Caco-2 (cell line): ENCODE measurements at regions not wholly inside any gene's neighbourhood (a gene's known extent, or its start where the extent isn't known, plus 50 kb on each side); places are given as distances from the start of the nearest gene placed in this dataset.

Experiments
- BruUV-seq: library from RNA; stranded (reverse); fragments of 400-500 nt; replicated peaks from 2 replicates; lab custom pipeline; 2021; lab: Mats Ljungman, UMichigan
- CTCF ChIA-PET: fragments of 300-600 bp; sonication (Branson Sonifier 250); formaldehyde crosslinking; loops from one replicate; lab custom pipeline; 2022; ENCODE audit warnings: antibody characterized with exemption; lab: Charles Lee
- POLR2A ChIA-PET: fragments of 300-600 bp; sonication (Branson Sonifier 250); formaldehyde crosslinking; loops from one replicate; lab custom pipeline; 2022; ENCODE audit warnings: antibody characterized with exemption; lab: Charles Lee
- DNase-seq, 2 experiments: peaks; one replicate each; pipeline versions ENCODE4 v3.0.0 to v3.0.0-alpha.2; 2020 to 2022
- H3K27me3 ChIP-seq: replicated peaks from 2 replicates; pipeline ENCODE4 v1.6.0; 2011; ENCODE audit warnings: low read length; ENCODE audit not compliant: control insufficient read depth, insufficient read depth
- H3K36me3 ChIP-seq: 2 replicates; pipeline ENCODE4 v1.5.1; 2011; ENCODE audit warnings: low read length; ENCODE audit not compliant: control insufficient read depth, insufficient read depth
- H3K4me1 ChIP-seq: fragments of 250-450 bp; sonication (Bioruptor Pico); 2 replicates; pipeline ENCODE4 v1.5.1; 2020; ENCODE audit warnings: mild to moderate bottlenecking
- H3K4me3 ChIP-seq: 2 replicates; pipeline ENCODE4 v1.5.1; 2011; ENCODE audit warnings: low read depth, mild to moderate bottlenecking, control low read depth, low read length
- H3K9me3 ChIP-seq: fragments of 250-450 bp; sonication (Bioruptor Pico); 2 replicates; pipeline ENCODE4 v1.5.1; 2020; ENCODE audit warnings: mild to moderate bottlenecking, moderate library complexity
- H3K27ac Mint-ChIP-seq: one replicate; pipeline ENCODE4 v1.8.0; 2022; ENCODE audit warnings: mixed read lengths; ENCODE audit not compliant: unreplicated experiment
- H3K27me3 Mint-ChIP-seq: one replicate; pipeline ENCODE4 v1.8.0; 2022; ENCODE audit warnings: mixed read lengths; ENCODE audit not compliant: insufficient read depth, unreplicated experiment
- H3K36me3 Mint-ChIP-seq: one replicate; pipeline ENCODE4 v1.8.0; 2022; ENCODE audit warnings: mild to moderate bottlenecking, mixed read lengths; ENCODE audit not compliant: insufficient read depth, unreplicated experiment
- H3K4me1 Mint-ChIP-seq: one replicate; pipeline ENCODE4 v1.8.0; 2022; ENCODE audit warnings: low read depth, mixed read lengths; ENCODE audit not compliant: unreplicated experiment
- H3K4me3 Mint-ChIP-seq: one replicate; pipeline ENCODE4 v1.8.0; 2022; ENCODE audit warnings: mild to moderate bottlenecking, moderate library complexity, mixed read lengths; ENCODE audit not compliant: unreplicated experiment
- H3K9me3 Mint-ChIP-seq: one replicate; pipeline ENCODE4 v1.8.0; 2022; ENCODE audit warnings: mixed read lengths; ENCODE audit not compliant: unreplicated experiment
- intact Hi-C: fragments of 100-400 bp; cut with micrococcal nuclease; formaldehyde crosslinking; loops from one replicate; pipeline ENCODE4 v1.10.0; 2022; ENCODE audit not compliant: unreplicated experiment
- TF ChIP-seq, protein P1 (sequence below), 2 experiments: fragments of 200-600 bp in 1 of 2; IDR thresholded peaks; 1 replicate in 1 of 2; 2 replicates in 1 of 2; pipeline versions ENCODE4 v1.5.1 to v1.8.0; 2011 to 2022; ENCODE audit warnings: antibody characterized with exemption in 1 of 2, control low read depth in 1 of 2, inconsistent platforms in 1 of 2, low read depth in 1 of 2, low read length in 1 of 2, mild to moderate bottlenecking in 1 of 2, moderate library complexity in 1 of 2; ENCODE audit not compliant: insufficient read depth in 1 of 2, severe bottlenecking in 1 of 2, unreplicated experiment in 1 of 2

DNA sequence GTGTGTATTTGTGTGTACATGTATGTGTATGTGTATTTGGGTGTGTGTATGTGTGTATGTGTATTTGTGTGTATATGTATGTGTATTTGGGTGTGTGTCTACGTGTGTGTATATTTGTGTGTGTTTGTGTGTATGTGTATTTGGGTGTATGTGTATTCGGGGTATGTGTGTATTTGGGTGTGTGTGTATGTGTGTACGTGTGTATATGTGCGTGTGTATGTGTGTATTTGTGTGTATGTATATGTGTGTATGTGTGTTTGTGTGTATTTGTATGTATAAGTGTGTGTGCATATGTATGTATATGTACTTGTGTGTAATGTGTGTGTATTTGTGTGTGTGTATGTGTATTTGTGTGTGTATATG lies 62.0 kb downstream of the HAPSTR1 start:
- H3K27me3 ChIP-seq = no peaks in the 10 kb centered on the region
- ChIA-PET POLR2A (no interaction called here), CTCF (no interaction called here)
- no peaks in the 10 kb centered on the region for H3K9me3 ChIP-seq
- no peaks in the 10 kb centered on the region for H3K4me1 Mint-ChIP-seq
- no peak overlapping the region for H3K27ac Mint-ChIP-seq
- intact Hi-C loops = no loop called here
- H3K4me3 Mint-ChIP-seq = no peak overlapping the region
- no peaks in the 10 kb centered on the region for H3K27me3 Mint-ChIP-seq
- peaks cover 5% of the 10 kb centered on the region for H3K36me3 Mint-ChIP-seq
- no peaks in the 10 kb centered on the region for H3K4me1 ChIP-seq
- no peak overlapping the region for H3K4me3 ChIP-seq
- H3K9me3 Mint-ChIP-seq = peaks cover 6% of the 10 kb centered on the region
- TF ChIP-seq, protein P1, sequence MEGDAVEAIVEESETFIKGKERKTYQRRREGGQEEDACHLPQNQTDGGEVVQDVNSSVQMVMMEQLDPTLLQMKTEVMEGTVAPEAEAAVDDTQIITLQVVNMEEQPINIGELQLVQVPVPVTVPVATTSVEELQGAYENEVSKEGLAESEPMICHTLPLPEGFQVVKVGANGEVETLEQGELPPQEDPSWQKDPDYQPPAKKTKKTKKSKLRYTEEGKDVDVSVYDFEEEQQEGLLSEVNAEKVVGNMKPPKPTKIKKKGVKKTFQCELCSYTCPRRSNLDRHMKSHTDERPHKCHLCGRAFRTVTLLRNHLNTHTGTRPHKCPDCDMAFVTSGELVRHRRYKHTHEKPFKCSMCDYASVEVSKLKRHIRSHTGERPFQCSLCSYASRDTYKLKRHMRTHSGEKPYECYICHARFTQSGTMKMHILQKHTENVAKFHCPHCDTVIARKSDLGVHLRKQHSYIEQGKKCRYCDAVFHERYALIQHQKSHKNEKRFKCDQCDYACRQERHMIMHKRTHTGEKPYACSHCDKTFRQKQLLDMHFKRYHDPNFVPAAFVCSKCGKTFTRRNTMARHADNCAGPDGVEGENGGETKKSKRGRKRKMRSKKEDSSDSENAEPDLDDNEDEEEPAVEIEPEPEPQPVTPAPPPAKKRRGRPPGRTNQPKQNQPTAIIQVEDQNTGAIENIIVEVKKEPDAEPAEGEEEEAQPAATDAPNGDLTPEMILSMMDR (IDR thresholded peaks at IDR 0.05; ENCODE audit: insufficient read depth in 1 of 2, low read depth in 1 of 2, low read length in 1 of 2, severe bottlenecking in 1 of 2, unreplicated experiment in 1 of 2) = no peak
- H3K36me3 ChIP-seq = no peaks in the 10 kb centered on the region
- BruUV-seq = no TSS peak
- DNase-seq = no peak

GRCh38 chr16:9154567-9155410 lies 63.3 kb downstream of the HAPSTR1 start:
- H3K9me3 ChIP-seq = no peaks in the 10 kb centered on the region
- BruUV-seq = no TSS peak
- H3K27me3 ChIP-seq = no peaks in the 10 kb centered on the region
- H3K36me3 ChIP-seq = no peaks in the 10 kb centered on the region
- H3K4me3 ChIP-seq = no peak overlapping the region
- intact Hi-C loops = no loop called here
- Mint-ChIP-seq H3K27ac (no peak overlapping the region), H3K9me3 (peaks cover 6% of the 10 kb centered on the region), H3K36me3 (peaks cover 5% of the 10 kb centered on the region), H3K27me3 (no peaks in the 10 kb centered on the region), H3K4me3 (no peak overlapping the region), H3K4me1 (no peaks in the 10 kb centered on the region)
- ChIA-PET POLR2A (no interaction called here), CTCF (no interaction called here)
- TF ChIP-seq, protein P1 (IDR thresholded peaks at IDR 0.05; ENCODE audit: insufficient read depth in 1 of 2, low read depth in 1 of 2, low read length in 1 of 2, severe bottlenecking in 1 of 2, unreplicated experiment in 1 of 2) = no peak
- no peak for DNase-seq
- no peaks in the 10 kb centered on the region for H3K4me1 ChIP-seq

DNA sequence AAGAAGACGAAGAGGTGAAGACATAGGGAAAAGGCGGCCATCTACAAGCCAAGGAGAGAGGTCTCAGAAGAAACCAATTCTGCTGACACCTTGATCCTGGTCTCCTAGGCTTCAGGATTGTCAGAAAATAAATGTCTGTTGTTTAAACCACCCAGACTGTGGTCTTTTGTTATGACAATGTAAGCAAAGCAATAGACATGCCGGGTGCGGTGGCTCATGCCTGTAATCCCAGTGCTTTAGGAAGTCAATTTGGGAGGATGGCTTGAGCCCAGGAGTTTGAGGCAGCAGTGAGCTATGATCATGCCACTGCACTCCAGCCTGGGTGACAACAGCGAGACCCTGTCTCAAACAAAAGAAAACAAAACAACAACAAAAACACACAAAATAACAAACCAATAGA lies 64.4 kb downstream of the HAPSTR1 start:
- H3K4me1 ChIP-seq = no peaks in the 10 kb centered on the region
- H3K36me3 Mint-ChIP-seq = peaks cover 5% of the 10 kb centered on the region
- peaks cover 6% of the 10 kb centered on the region for H3K9me3 Mint-ChIP-seq
- no TSS peak for BruUV-seq
- H3K4me3 Mint-ChIP-seq = no peak overlapping the region
- no peaks in the 10 kb centered on the region for H3K4me1 Mint-ChIP-seq
- DNase-seq = no peak
- no peaks in the 10 kb centered on the region for H3K36me3 ChIP-seq
- TF ChIP-seq, protein P1 (IDR thresholded peaks at IDR 0.05; ENCODE audit: insufficient read depth in 1 of 2, low read depth in 1 of 2, low read length in 1 of 2, severe bottlenecking in 1 of 2, unreplicated experiment in 1 of 2) = no peak
- ChIA-PET CTCF (no interaction called here), POLR2A (no interaction called here)
- no peak overlapping the region for H3K27ac Mint-ChIP-seq
- H3K27me3 Mint-ChIP-seq = no peaks in the 10 kb centered on the region
- H3K4me3 ChIP-seq = no peak overlapping the region
- no peaks in the 10 kb centered on the region for H3K27me3 ChIP-seq
- no peaks in the 10 kb centered on the region for H3K9me3 ChIP-seq
- intact Hi-C loops = no loop called here
